ENCODE measurements at regions not wholly inside any gene's neighbourhood (a gene's known extent, or its start where the extent isn't known, plus 50 kb on each side); places are given as distances from the start of the nearest gene placed in this dataset.

GRCh38 chr22:48870436-48870835 is 957.2 kb downstream of the BRD1 start:
- TF ChIP-seq CTCF (IDR thresholded peaks at IDR 0.05) (no peak), POLR2A (IDR thresholded peaks at IDR 0.05) (no peak)

Measured in esophagus squamous epithelium (tissue), 4 donors.